ENCODE measurements at regions not wholly inside any gene's neighbourhood (a gene's known extent, or its start where the extent isn't known, plus 50 kb on each side); places are given as distances from the start of the nearest gene placed in this dataset.

DNA sequence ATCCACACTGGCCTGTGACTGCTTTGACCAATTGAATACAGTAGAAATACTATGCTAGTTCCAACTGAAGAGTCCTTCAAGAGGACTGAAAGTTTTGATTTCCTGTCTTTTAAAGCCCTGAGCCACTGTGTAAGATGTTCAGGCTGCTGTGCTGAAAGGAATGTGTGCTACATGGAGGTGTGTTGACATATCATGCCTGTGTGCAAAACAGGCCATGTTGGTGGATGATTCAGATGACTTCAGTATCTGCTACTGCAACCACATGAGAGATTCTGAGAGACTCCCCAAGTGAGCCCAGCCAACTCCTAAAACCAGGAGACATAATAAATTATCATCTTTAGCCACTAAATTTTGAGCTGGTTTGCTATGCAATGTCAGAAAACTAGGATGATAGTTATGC, 662.9 kb downstream of the ZEB2 start:
- no peak overlapping the region for H3K4me3 ChIP-seq
- TF ChIP-seq, protein P1, sequence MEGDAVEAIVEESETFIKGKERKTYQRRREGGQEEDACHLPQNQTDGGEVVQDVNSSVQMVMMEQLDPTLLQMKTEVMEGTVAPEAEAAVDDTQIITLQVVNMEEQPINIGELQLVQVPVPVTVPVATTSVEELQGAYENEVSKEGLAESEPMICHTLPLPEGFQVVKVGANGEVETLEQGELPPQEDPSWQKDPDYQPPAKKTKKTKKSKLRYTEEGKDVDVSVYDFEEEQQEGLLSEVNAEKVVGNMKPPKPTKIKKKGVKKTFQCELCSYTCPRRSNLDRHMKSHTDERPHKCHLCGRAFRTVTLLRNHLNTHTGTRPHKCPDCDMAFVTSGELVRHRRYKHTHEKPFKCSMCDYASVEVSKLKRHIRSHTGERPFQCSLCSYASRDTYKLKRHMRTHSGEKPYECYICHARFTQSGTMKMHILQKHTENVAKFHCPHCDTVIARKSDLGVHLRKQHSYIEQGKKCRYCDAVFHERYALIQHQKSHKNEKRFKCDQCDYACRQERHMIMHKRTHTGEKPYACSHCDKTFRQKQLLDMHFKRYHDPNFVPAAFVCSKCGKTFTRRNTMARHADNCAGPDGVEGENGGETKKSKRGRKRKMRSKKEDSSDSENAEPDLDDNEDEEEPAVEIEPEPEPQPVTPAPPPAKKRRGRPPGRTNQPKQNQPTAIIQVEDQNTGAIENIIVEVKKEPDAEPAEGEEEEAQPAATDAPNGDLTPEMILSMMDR (IDR thresholded peaks at IDR 0.05) = no peak

GRCh38 chr2:143852759-143853158, 667.2 kb downstream of the ZEB2 start:
- H3K27ac ChIP-seq = no peak overlapping the region
- no peak for DNase-seq (ENCODE audit: low spot score)
- H3K4me3 ChIP-seq = no peak overlapping the region
- TF ChIP-seq, protein P1 (IDR thresholded peaks at IDR 0.05) = no peak

More for the DNA sequence above, 662.9 kb downstream of the ZEB2 start:
- DNase-seq (ENCODE audit: low spot score) = no peak
- H3K27ac ChIP-seq = no peak overlapping the region

GRCh38 chr2:143850084-143850483, 669.8 kb downstream of the ZEB2 start:
- H3K4me3 ChIP-seq = no peak overlapping the region
- H3K27ac ChIP-seq = no peak overlapping the region
- DNase-seq (ENCODE audit: low spot score) = no peak
- TF ChIP-seq, protein P1 (IDR thresholded peaks at IDR 0.05) = no peak

- no peak overlapping the region for H3K27ac ChIP-seq
- DNase-seq (ENCODE audit: low spot score) = no peak
- TF ChIP-seq, protein P1 (IDR thresholded peaks at IDR 0.05) = no peak
These were observed 672.7 kb downstream of the ZEB2 start for GRCh38 chr2:143847257-143847656.

GRCh38 chr2:143844986-143845385, 674.9 kb downstream of the ZEB2 start:
- Histone ChIP-seq H3K27ac (no peak overlapping the region), H3K4me3 (no peak overlapping the region)
- DNase-seq (ENCODE audit: low spot score) = no peak
- TF ChIP-seq, protein P1 (IDR thresholded peaks at IDR 0.05) = no peak

More at GRCh38 chr2:143847257-143847656, 672.7 kb downstream of the ZEB2 start:
- no peak overlapping the region for H3K4me3 ChIP-seq

GRCh38 chr2:143843686-143844085, 676.2 kb downstream of the ZEB2 start:
- TF ChIP-seq, protein P1 (IDR thresholded peaks at IDR 0.05) = no peak
- no peak for DNase-seq (ENCODE audit: low spot score)
- Histone ChIP-seq H3K27ac (no peak overlapping the region), H3K4me3 (no peak overlapping the region)

GRCh38 chr2:143842836-143843235, 677.1 kb downstream of the ZEB2 start:
- TF ChIP-seq, protein P1 (IDR thresholded peaks at IDR 0.05) = no peak
- H3K27ac ChIP-seq = no peak overlapping the region
- no peak for DNase-seq (ENCODE audit: low spot score)
- no peak overlapping the region for H3K4me3 ChIP-seq

Data from coronary artery (tissue), 2 donors.